ENCODE measurements at regions not wholly inside any gene's neighbourhood (a gene's known extent, or its start where the extent isn't known, plus 50 kb on each side); places are given as distances from the start of the nearest gene placed in this dataset.
"Not testable (repeated sequence)": the region's sequence is repeated elsewhere in the genome, so short reads cannot be mapped to it uniquely, and the experiment has no call there.

DNA sequence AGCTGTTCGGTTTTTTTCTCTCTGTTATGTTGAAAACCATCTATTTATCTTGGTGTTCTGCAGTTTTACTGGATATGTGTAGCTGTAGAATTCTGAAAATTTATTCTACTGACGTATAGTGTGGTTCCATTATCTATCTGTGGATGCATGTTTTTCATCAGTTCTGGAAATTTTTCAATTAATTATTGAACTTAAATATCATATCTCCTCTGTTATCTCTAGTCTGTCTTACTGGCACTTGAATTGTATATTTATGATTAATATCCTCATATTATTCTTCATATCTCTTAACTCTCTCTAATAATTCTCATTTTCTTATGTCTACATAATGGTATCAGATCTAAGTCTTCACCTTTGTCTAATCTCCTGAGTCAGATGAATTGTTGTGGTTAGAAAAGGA lies 501.7 kb downstream of the STK39 start:
- 50 to 55% methylated on average over 2 of the region's 2 CpGs for WGBS, 2 donors (ENCODE audit: low coverage in 1 of 2)
- no peak for ATAC-seq

DNA sequence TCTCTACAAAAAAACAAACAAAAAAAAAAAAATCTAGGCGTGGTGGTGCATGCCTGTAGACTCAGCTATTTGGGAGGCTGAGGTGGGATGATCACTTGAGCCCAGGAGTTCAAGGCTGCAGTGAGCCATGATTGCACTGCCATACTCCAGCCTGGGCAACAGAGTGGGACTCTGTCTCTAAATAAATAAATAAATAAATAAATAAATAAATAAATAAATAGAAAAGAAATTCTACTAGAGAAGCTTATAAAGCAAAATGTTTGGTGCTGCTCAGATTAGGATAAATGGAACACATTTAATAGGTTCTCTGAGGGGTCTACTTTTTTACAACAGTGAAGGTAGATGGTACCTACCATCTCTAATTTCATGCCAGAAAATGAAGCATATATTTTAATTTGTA lies 507.5 kb downstream of the STK39 start:
- not testable (repeated sequence) for H3K4me3 ChIP-seq, ATAC-seq

More for the DNA sequence above, 501.7 kb downstream of the STK39 start:
- no peaks in the 10 kb centered on the region for H3K9me3 ChIP-seq
- TF ChIP-seq, protein P1, sequence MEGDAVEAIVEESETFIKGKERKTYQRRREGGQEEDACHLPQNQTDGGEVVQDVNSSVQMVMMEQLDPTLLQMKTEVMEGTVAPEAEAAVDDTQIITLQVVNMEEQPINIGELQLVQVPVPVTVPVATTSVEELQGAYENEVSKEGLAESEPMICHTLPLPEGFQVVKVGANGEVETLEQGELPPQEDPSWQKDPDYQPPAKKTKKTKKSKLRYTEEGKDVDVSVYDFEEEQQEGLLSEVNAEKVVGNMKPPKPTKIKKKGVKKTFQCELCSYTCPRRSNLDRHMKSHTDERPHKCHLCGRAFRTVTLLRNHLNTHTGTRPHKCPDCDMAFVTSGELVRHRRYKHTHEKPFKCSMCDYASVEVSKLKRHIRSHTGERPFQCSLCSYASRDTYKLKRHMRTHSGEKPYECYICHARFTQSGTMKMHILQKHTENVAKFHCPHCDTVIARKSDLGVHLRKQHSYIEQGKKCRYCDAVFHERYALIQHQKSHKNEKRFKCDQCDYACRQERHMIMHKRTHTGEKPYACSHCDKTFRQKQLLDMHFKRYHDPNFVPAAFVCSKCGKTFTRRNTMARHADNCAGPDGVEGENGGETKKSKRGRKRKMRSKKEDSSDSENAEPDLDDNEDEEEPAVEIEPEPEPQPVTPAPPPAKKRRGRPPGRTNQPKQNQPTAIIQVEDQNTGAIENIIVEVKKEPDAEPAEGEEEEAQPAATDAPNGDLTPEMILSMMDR (IDR thresholded peaks at IDR 0.05): no peak
- TF ChIP-seq POLR2A (IDR thresholded peaks at IDR 0.05) (no peak), EP300 (IDR thresholded peaks at IDR 0.05) (no peak), POLR2AphosphoS5 (IDR thresholded peaks at IDR 0.05) (no peak)
- H3K4me1 ChIP-seq: no peaks in the 10 kb centered on the region
- H3K27me3 ChIP-seq: no peaks in the 10 kb centered on the region
- no peaks in the 10 kb centered on the region for H3K36me3 ChIP-seq
- H3K27ac ChIP-seq: no peak overlapping the region
- no peak overlapping the region for H3K4me3 ChIP-seq

DNA sequence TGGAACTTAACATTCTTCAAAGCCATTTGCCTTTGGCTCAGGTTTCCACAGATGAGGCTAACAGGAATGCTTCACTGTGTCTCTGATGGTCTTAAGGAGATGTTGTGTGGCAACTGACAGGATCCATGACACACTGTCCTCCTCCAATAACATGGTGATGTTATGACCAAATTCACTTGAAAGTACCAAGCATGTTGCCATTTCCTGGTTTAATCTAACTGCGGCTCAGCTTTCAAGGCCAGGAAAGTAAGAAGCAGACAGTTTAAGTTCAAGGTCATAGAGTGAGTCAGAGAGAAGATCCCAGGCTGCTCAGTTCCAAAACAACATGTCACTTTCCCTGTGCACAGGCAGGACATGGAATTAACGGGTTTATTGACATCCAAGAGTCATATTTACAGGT lies 513.6 kb downstream of the STK39 start:
- no peak overlapping the region for H3K27ac ChIP-seq
- no peaks in the 10 kb centered on the region for H3K4me1 ChIP-seq
- no peak for TF ChIP-seq POLR2A (IDR thresholded peaks at IDR 0.05)
- no peak for TF ChIP-seq EP300 (IDR thresholded peaks at IDR 0.05)
- TF ChIP-seq, protein P1 (IDR thresholded peaks at IDR 0.05): no peak
- TF ChIP-seq POLR2AphosphoS5 (IDR thresholded peaks at IDR 0.05): no peak
- H3K36me3 ChIP-seq: no peaks in the 10 kb centered on the region
- H3K27me3 ChIP-seq: no peaks in the 10 kb centered on the region
- ATAC-seq: no peak
- no peaks in the 10 kb centered on the region for H3K9me3 ChIP-seq
- H3K4me3 ChIP-seq: no peak overlapping the region
- WGBS, 2 donors (ENCODE audit: low coverage in 1 of 2): 83 to 89% methylated on average over 2 of the region's 2 CpGs

More for the DNA sequence above, 507.5 kb downstream of the STK39 start:
- not testable (repeated sequence) for H3K27me3 ChIP-seq, H3K27ac ChIP-seq, H3K36me3 ChIP-seq, H3K9me3 ChIP-seq, H3K4me1 ChIP-seq
- 67 to 100% methylated on average over 1 of the region's 1 CpG for WGBS, 2 donors (ENCODE audit: low coverage in 1 of 2)

DNA sequence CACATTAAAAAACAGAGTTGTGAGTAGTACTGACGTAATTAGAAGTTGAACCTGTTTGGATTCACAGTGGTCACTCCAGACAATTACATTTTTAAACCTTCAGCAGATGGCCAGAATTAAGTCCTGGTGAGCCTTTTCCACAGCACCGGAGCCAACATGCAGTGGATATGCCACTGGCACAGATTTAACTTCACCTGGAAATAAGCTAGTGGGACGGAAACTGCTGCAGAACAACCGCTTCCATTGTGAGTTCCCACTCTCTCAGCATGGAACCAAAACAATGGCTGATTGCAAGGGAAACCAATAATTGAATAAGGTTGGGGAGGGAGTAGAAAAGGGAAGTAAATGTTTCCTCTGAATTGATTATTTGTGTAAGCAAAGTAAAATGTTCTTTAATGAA lies 515.1 kb downstream of the STK39 start:
- ATAC-seq: no peak
- WGBS, 2 donors (ENCODE audit: low coverage in 1 of 2): 60 to 84% methylated on average over 3 to 4 of the region's 4 CpGs

DNA sequence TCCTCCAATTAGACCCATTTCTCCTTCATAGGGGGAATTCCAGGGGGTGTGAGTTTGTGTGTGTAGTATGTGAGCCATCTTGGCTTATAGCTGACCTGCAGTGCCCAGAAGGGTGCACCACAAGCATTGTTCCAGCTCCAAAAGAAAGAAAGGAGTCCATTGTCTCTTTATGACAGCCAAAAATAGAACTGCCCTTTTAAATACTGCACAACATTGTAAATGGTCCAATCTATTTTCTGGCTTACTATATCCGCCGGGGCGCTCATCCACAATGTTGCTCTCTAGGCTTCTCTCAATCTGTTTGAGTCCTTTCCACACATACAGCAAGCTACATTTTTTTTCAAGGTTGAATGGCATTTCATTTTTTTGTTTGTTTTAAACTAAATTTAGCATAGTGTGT lies 517.5 kb downstream of the STK39 start:
- no peaks in the 10 kb centered on the region for H3K4me1 ChIP-seq
- no peak overlapping the region for H3K4me3 ChIP-seq
- no peaks in the 10 kb centered on the region for H3K27me3 ChIP-seq
- TF ChIP-seq POLR2AphosphoS5 (IDR thresholded peaks at IDR 0.05): no peak
- TF ChIP-seq, protein P1 (IDR thresholded peaks at IDR 0.05): no peak
- TF ChIP-seq POLR2A (IDR thresholded peaks at IDR 0.05): no peak
- no peak for TF ChIP-seq EP300 (IDR thresholded peaks at IDR 0.05)
- ATAC-seq: no peak
- no peaks in the 10 kb centered on the region for H3K9me3 ChIP-seq
- no peak overlapping the region for H3K27ac ChIP-seq
- 52 to 87% methylated on average over 3 of the region's 3 CpGs for WGBS, 2 donors (ENCODE audit: low coverage in 1 of 2)
- H3K36me3 ChIP-seq: no peaks in the 10 kb centered on the region

More for the DNA sequence above, 515.1 kb downstream of the STK39 start:
- Histone ChIP-seq H3K4me1 (no peaks in the 10 kb centered on the region), H3K27ac (no peak overlapping the region), H3K9me3 (no peaks in the 10 kb centered on the region), H3K4me3 (no peak overlapping the region), H3K36me3 (no peaks in the 10 kb centered on the region), H3K27me3 (no peaks in the 10 kb centered on the region)
- TF ChIP-seq EP300 (IDR thresholded peaks at IDR 0.05): no peak
- TF ChIP-seq POLR2AphosphoS5 (IDR thresholded peaks at IDR 0.05): no peak
- TF ChIP-seq POLR2A (IDR thresholded peaks at IDR 0.05): no peak
- TF ChIP-seq, protein P1 (IDR thresholded peaks at IDR 0.05): no peak
